Liver (tissue), 3 donors: ENCODE measurements at regions not wholly inside any gene's neighbourhood (a gene's known extent, or its start where the extent isn't known, plus 50 kb on each side); places are given as distances from the start of the nearest gene placed in this dataset.

Source experiments
- CTCF ChIP-seq: fragments of 150-350 bp; IDR thresholded peaks from 2 replicates; pipeline ENCODE4 v1.5.1; 2017; ENCODE audit warnings: improper control_type of control experiment, low read depth, low read length; ENCODE audit not compliant: missing input control
- GABPA ChIP-seq, 2 donors: IDR thresholded peaks in 1 of 2; conservative IDR thresholded peaks in 1 of 2; 2 replicates each; pipeline ENCODE4 v1.6.1; 2016; ENCODE audit warnings: antibody characterized with exemption in 2 of 2, mild to moderate bottlenecking in 1 of 2, moderate library complexity in 1 of 2
- HNF4A ChIP-seq, 2 donors: conservative IDR thresholded peaks; 2 replicates each; pipeline ENCODE4 v1.6.1; 2016; ENCODE audit warnings: antibody characterized with exemption in 2 of 2, mild to moderate bottlenecking in 2 of 2
- JUND ChIP-seq, 2 donors: IDR thresholded peaks; 2 replicates each; pipeline ENCODE4 v1.6.1; 2016; ENCODE audit warnings: antibody characterized with exemption in 2 of 2
- MAX ChIP-seq: IDR thresholded peaks from 2 replicates; pipeline ENCODE4 v1.6.1; 2016; ENCODE audit warnings: antibody characterized with exemption
- RAD21 ChIP-seq, 2 donors: IDR thresholded peaks; 2 replicates each; pipeline ENCODE4 v1.6.1; 2016; ENCODE audit warnings: antibody characterized with exemption in 2 of 2, mild to moderate bottlenecking in 2 of 2
- REST ChIP-seq: IDR thresholded peaks from 2 replicates; pipeline ENCODE4 v1.6.1; 2016; ENCODE audit warnings: antibody characterized with exemption, mild to moderate bottlenecking
- RXRA ChIP-seq, 2 donors: IDR thresholded peaks; 2 replicates each; pipeline ENCODE4 v1.6.1; 2017 to 2018; ENCODE audit warnings: antibody characterized with exemption in 2 of 2, mild to moderate bottlenecking in 1 of 2
- SP1 ChIP-seq: IDR thresholded peaks from 2 replicates; pipeline ENCODE4 v1.6.1; 2018; ENCODE audit warnings: antibody characterized with exemption, mild to moderate bottlenecking
- YY1 ChIP-seq: IDR thresholded peaks from 2 replicates; pipeline ENCODE4 v1.6.1; 2016; ENCODE audit warnings: antibody characterized with exemption, mild to moderate bottlenecking
- donor health status: healthy.
- donor health status: healthy.

DNA sequence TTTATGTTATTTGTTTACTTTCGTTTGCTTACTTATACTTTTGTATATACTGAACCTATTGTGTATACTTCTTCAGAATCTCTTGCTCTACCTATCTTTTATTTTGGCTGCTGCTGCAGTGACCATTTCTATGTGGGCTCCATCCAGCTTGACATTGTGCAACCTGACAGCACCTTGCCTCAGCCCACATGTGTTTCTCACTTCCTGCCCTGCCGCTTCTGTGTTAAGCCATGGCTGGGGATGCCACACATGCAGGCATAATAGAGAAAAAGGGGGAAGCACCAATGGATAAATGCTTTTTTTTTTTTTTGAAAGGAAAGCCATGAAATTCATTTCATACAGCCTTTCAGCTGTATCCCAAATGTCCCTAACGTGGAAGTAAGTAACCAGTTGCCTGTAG lies 147.6 kb downstream of the RBM26 start:
- TF ChIP-seq MAX (no peak), CTCF (no peak), RXRA (IDR thresholded peaks at IDR 0.05) (no peak), YY1 (no peak), RAD21 (IDR thresholded peaks at IDR 0.05) (no peak), REST (no peak), HNF4A (conservative IDR thresholded peaks at IDR 0.05) (no peak), JUND (IDR thresholded peaks at IDR 0.05) (no peak), GABPA (IDR thresholded peaks at IDR 0.05 in 1 of 2, conservative IDR thresholded peaks at IDR 0.05 in 1 of 2) (no peak), SP1 (no peak)
